ENCODE measurements at regions not wholly inside any gene's neighbourhood (a gene's known extent, or its start where the extent isn't known, plus 50 kb on each side); places are given as distances from the start of the nearest gene placed in this dataset.
A peak's percentile ranks its signal among the peaks of the same experiment; 100 is the strongest.

DNA sequence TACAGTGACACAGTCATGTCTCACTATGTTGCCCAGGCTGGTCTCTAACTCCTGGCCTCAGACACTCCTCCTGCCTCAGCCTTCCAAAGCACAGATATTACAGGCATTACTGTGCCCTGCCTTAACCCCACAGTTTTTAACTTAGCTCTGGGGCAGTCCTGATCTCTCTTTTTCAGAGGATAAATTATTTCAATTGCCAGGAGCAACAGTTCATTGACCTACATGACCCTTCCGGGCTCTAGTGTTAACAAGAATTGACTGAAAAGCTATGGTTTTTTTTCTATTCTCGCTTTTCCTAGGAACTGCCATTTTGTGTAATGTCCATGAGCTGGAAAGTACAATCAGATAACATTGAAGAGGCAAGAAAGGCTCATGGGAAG lies 92.8 kb downstream of the HNRNPLL start:
- DNase-seq (ENCODE audit: low read depth): no peak

DNA sequence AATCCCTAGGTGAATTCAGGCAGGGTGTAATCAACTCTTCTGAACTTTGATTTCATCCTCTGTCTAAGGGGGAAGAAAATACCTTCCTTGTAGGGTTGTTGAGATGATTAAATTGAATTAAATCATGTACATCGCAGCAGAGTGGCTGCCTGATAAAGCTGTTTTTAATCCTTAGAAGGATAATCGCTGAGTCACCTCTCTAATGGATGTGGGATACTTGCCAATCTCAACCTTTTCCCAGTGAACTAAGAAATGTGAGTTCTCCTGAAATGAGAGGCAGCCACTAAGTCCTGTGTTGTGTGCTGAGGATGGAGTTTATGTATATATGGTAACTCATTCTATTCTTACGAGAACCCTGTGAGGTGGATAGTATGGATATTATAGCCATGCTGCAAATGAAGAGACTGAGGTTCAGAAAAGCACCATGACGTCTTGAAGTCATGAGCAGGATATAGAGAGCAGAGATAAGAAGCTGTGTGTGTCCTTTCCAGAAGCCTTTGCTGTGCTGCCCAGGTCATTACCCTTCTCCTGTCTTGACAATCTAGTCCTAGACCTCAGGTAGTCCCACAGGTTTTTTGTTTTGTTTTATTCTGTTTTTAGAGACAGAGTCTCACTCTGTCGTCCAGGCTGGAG lies 93.3 kb downstream of the HNRNPLL start:
- DNase-seq (ENCODE audit: low read depth): peak; percentile 42

GRCh38 chr2:38508311-38509039 lies 94.3 kb downstream of the HNRNPLL start:
- no peak for DNase-seq (ENCODE audit: low read depth)

- DNase-seq (ENCODE audit: low read depth): no peak
These were observed 95.0 kb downstream of the HNRNPLL start for GRCh38 chr2:38507712-38508111.

- no peak for DNase-seq (ENCODE audit: low read depth)
These were observed 96.9 kb downstream of the HNRNPLL start for GRCh38 chr2:38505779-38506178.

DNA sequence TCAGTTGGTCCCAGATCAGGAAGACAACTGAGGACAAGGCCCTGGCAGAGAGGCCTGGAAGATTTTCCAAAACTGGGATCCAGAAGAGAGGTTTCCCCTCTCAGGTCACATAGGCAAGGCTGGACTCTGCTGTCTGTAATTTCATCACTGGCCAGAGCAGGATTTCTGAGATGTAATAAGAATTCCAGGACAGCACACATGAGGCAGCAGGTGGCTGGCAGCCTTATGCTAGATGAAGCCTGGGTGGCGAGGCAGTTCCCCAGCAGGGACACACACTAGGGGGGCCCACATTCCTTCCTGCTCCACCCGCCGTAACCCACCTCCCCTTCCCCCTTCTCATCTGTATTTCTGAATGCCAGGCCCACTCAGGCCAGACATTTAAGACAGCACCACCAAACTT lies 98.6 kb downstream of the HNRNPLL start:
- no peak for DNase-seq (ENCODE audit: low read depth)

DNA sequence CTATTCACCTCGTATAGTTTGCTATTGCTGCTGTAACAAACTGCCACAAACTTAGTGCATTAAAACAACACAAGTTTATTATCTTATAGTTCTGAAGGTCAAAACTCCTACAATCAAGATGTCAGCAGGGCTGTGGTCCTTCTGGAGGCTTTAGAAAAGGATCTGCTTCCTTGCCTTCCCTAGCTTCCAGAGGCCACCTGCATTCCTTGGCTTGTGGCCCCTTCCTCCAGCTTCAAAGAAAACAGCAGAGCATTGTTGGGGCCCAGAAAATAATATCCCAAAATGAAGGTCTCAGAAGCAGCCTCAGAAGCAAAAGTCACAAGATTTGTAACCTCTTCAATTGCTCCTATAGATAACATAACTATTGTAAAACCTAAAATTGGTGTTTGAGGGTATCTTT lies 100.6 kb downstream of the HNRNPLL start:
- no peak for DNase-seq (ENCODE audit: low read depth)

DNA sequence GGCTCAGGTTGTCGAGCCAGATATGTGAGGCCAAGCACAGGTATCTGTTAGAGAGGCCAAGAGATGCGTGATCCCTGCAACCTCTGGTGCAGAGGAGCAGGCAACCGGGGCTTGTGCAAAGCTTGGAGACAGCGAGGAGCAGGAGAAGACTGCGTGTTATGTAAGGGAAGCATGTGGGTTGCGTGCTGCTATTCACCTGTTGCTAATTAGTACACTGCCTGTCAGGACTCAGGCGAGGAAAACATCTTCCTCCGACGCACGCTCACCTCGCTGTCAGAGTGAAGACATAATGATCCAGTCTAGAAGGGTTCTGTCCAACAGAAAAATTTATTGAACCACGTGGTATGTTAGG lies 102.5 kb downstream of the HNRNPLL start:
- no peak for DNase-seq (ENCODE audit: low read depth)

- no peak for DNase-seq (ENCODE audit: low read depth)
These were observed 103.0 kb downstream of the HNRNPLL start for GRCh38 chr2:38499548-38500282.

DNA sequence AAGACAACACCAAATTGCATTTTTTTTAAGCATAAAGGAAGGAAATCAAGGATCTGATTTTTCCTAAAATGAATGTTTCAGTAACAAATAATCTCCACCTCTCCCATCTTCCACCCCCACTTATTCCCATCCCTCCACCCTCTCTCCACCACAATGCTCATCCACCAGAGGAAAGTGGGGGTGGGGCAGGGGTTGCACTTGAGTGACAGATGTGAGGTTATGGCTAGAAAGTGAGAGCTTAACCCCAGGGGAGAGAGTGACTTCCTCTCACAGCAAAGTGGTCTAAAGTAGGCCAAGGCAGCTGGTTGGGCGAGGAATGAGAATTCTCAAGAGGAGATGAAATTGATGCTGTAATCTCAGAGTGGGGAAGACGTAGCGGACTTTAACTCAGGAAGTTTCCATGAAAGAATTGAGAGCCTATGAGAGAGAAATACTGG lies 104.7 kb downstream of the HNRNPLL start:
- no peak for DNase-seq (ENCODE audit: low read depth)

DNA sequence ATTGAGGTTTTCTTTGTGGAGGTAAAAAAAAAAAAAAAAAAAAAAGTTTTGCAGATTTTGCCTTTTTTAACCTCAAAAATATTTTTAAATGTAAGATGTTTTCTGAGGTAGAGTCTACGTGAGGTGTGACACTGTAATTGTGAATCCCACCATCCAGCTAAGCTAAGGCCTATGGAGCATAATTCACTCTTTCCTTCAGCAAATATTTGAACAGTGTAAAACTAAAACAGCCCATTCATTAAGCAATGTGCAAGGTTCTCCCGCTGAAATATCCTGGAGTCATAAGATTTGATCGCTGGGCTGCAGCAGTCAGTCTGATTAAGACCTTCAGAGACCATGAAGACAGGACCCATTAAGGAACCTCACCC lies 105.1 kb downstream of the HNRNPLL start:
- no peak for DNase-seq (ENCODE audit: low read depth)

- no peak for DNase-seq (ENCODE audit: low read depth)
These were observed 105.6 kb downstream of the HNRNPLL start for GRCh38 chr2:38496927-38497669.

DNA sequence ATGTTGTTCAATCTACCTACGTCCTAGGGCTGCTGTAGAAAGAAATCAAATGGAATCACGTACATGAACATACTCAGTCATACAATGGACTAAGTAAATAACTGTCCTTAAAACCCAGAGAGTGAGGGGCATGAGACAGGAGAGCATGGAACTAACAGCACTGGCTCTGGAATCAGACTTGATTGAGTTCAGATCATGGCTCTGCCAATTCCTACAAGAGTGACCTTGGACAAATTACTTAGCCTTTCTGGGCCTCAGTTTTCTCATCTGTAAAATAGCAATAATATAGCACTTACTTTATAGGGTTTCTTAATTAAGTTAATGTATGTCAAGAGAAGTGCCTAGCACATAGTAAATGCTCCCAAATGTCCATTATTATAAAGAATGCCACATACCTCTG lies 106.8 kb downstream of the HNRNPLL start:
- DNase-seq (ENCODE audit: low read depth): no peak

DNA sequence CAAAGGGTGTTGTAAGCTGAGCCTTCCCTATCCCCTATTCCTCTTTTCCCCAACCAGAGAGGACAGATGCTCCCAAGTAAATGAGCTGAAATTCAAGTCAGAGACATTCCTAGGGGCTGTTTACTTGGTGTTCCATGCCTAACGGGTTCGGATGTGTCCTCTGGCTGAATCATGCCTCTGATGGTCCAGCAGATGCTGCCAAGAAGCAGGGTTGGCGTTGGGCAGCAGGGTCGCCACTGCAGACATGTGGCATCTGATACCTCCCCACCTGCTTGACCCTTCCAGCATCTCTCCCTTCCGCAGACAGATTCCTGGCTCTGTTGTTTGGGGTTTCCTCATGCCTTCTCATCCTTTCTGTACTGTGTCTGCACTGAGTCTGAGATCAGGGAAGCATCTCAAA lies 108.3 kb downstream of the HNRNPLL start:
- DNase-seq (ENCODE audit: low read depth): no peak

DNA sequence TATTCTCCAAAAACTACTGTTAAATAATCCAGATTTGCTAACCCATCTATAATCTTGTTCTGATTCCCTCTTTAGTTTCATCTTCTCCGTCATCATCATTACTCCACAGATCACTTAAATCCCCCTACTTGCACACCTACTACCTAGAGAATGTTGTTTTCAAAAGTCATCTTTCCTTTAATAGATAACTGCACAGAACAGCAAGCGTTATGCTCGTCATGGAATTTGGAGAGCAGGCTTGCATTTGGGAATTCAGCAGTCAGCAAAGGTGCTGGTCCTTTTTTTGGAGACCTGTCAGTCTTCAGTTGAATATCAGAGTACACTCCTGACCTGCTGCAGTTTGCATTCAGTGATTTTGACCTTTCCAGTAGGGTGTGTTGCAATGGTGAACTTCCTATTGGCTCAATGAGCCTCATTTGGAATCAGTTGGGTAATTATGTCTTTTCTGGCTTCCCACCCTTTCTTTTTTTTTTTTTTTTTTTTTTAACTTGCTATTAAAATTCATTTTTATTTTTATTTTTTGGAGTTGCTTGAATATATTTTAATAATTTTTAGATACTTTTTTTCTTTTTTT lies 110.6 kb downstream of the HNRNPLL start:
- DNase-seq (ENCODE audit: low read depth): no peak

GRCh38 chr2:38491436-38491835 lies 111.3 kb downstream of the HNRNPLL start:
- DNase-seq (ENCODE audit: low read depth): no peak

DNA sequence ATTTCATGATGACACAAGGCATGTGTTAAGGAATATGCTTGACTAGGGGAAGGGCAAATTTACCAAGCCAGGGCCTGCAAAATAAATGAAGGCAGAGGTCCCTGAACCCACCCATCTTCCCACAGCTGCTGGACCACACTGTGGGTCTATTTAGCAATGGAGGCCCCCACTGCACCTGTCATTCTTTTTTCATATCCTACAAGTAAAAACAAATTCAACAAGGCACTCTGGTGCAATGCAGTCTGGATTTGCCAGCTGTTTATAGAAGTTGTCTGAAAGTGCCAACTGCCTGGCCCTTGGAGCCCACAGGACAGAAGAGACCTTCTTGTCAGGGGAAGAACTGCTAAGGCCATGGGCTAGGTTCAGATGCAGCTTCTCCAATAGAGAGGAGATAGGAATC lies 112.8 kb upstream of the ATL2 start:
- DNase-seq (ENCODE audit: low read depth): no peak

GRCh38 chr2:38487852-38488251 lies 110.8 kb upstream of the ATL2 start:
- no peak for DNase-seq (ENCODE audit: low read depth)

GRCh38 chr2:38486213-38487026 lies 109.3 kb upstream of the ATL2 start:
- no peak for DNase-seq (ENCODE audit: low read depth)

GRCh38 chr2:38485734-38486133 lies 108.7 kb upstream of the ATL2 start:
- DNase-seq (ENCODE audit: low read depth): no peak

DNA sequence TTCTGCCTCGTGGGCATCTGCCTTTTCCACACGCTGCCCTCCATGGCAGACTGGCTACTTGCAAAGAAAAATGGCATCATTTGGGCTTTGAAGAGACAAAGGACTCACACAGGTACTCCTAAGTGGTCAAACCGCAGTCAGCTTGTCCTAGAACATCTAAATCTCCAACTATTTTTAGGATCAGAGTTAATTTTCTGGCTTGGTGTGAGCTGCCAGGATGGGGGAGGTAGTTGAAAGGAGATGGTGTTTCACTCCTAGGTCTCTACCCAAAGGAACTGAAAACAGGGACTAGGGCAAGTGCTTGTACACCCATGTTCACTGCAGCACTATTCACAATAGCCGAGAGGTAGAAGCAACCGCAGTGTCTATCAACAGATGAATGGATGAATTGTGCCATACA lies 107.9 kb upstream of the ATL2 start:
- DNase-seq (ENCODE audit: low read depth): no peak
